ENCODE measurements at regions not wholly inside any gene's neighbourhood (a gene's known extent, or its start where the extent isn't known, plus 50 kb on each side); places are given as distances from the start of the nearest gene placed in this dataset.

- no peak overlapping the region for H3K4me3 ChIP-seq (ENCODE audit: low read depth, poor library complexity, severe bottlenecking)
- DNase-seq (ENCODE audit: low spot score in 2 of 2) = no peak
- 6 to 7% methylated on average over 22 of the region's 22 CpGs for WGBS, 2 donors
- TF ChIP-seq POLR2A (IDR thresholded peaks at IDR 0.05) = no peak
- no peak for TF ChIP-seq CTCF (IDR thresholded peaks at IDR 0.05)
- intact Hi-C loops (cut with DNase I; ENCODE audit: low total_unique reads) = no loop called here
Observed at GRCh38 chr17:79192503-79193351, 118.1 kb downstream of the ENGASE start.

- no peak for DNase-seq (ENCODE audit: low spot score in 2 of 2)
- intact Hi-C loops (cut with DNase I; ENCODE audit: low total_unique reads) = no loop called here
- 30 to 35% methylated on average over 19 to 21 of the region's 21 CpGs for WGBS, 2 donors
- H3K4me3 ChIP-seq (ENCODE audit: low read depth, poor library complexity, severe bottlenecking) = no peak overlapping the region
- TF ChIP-seq POLR2A (IDR thresholded peaks at IDR 0.05) (no peak), CTCF (IDR thresholded peaks at IDR 0.05) (no peak)
Observed at GRCh38 chr17:79191270-79191934, 116.8 kb downstream of the ENGASE start.

GRCh38 chr17:79189305-79189704 lies 114.7 kb downstream of the ENGASE start:
- 69 to 72% methylated on average over 14 of the region's 14 CpGs for WGBS, 2 donors
- H3K4me3 ChIP-seq (ENCODE audit: low read depth, poor library complexity, severe bottlenecking) = no peak overlapping the region
- intact Hi-C loops (cut with DNase I; ENCODE audit: low total_unique reads) = loop anchor here (10.0 kb wide), 1 partner anchor 205 kb away; no protein-coding TSS in a partner anchor
- DNase-seq (ENCODE audit: low spot score in 2 of 2) = no peak
- TF ChIP-seq CTCF (IDR thresholded peaks at IDR 0.05) (no peak), POLR2A (IDR thresholded peaks at IDR 0.05) (no peak)

GRCh38 chr17:79188685-79189084 lies 114.1 kb downstream of the ENGASE start:
- TF ChIP-seq CTCF (IDR thresholded peaks at IDR 0.05) (no peak), POLR2A (IDR thresholded peaks at IDR 0.05) (no peak)
- intact Hi-C loops (cut with DNase I; ENCODE audit: low total_unique reads) = loop anchor here (10.0 kb wide), 1 partner anchor 206 kb away; no protein-coding TSS in a partner anchor
- 46 to 50% methylated on average over 7 of the region's 7 CpGs for WGBS, 2 donors

GRCh38 chr17:79188048-79188447 lies 113.4 kb downstream of the ENGASE start:
- 9 to 22% methylated on average over 7 to 14 of the region's 14 CpGs for WGBS, 2 donors
- no peak for DNase-seq (ENCODE audit: low spot score in 2 of 2)
- no peak overlapping the region for H3K4me3 ChIP-seq (ENCODE audit: low read depth, poor library complexity, severe bottlenecking)
- intact Hi-C loops (cut with DNase I; ENCODE audit: low total_unique reads) = loop anchor here (10.0 kb wide), 1 partner anchor 207 kb away; no protein-coding TSS in a partner anchor
- TF ChIP-seq POLR2A (IDR thresholded peaks at IDR 0.05) (no peak), CTCF (IDR thresholded peaks at IDR 0.05) (no peak)

More at GRCh38 chr17:79188685-79189084, 114.1 kb downstream of the ENGASE start:
- no peak overlapping the region for H3K4me3 ChIP-seq (ENCODE audit: low read depth, poor library complexity, severe bottlenecking)
- DNase-seq (ENCODE audit: low spot score in 2 of 2) = no peak
